H1 (cell line): ENCODE measurements at regions not wholly inside any gene's neighbourhood (a gene's known extent, or its start where the extent isn't known, plus 50 kb on each side); places are given as distances from the start of the nearest gene placed in this dataset.

Experiments used
- BACH1 ChIP-seq: IDR thresholded peaks from 2 replicates; pipeline ENCODE4 v1.6.1; 2012; ENCODE audit warnings: low read length, improper control_type of control experiment
- RAD21 ChIP-seq, 2 experiments: IDR thresholded peaks in 1 of 2; conservative IDR thresholded peaks in 1 of 2; 2 replicates each; pipeline ENCODE4 v1.6.1; 2011; ENCODE audit warnings: low read depth in 2 of 2, low read length in 2 of 2, improper control_type of control experiment in 1 of 2, inconsistent platforms in 1 of 2, mild to moderate bottlenecking in 1 of 2, moderate library complexity in 1 of 2
- SAP30 ChIP-seq: fragments of 300-600 bp; sonication (generic); IDR thresholded peaks from 2 replicates; pipeline ENCODE4 v1.7.1; 2012; ENCODE audit warnings: low read length, moderate library complexity, mild to moderate bottlenecking, inconsistent platforms; ENCODE audit not compliant: insufficient read depth, insufficient replicate concordance
- SP1 ChIP-seq: IDR thresholded peaks from 2 replicates; pipeline ENCODE4 v1.6.1; 2011; ENCODE audit warnings: low read depth, low read length
- SRF ChIP-seq: IDR thresholded peaks from 2 replicates; pipeline ENCODE4 v1.6.1; 2011; ENCODE audit warnings: mild to moderate bottlenecking, low read depth, low read length, moderate library complexity

DNA sequence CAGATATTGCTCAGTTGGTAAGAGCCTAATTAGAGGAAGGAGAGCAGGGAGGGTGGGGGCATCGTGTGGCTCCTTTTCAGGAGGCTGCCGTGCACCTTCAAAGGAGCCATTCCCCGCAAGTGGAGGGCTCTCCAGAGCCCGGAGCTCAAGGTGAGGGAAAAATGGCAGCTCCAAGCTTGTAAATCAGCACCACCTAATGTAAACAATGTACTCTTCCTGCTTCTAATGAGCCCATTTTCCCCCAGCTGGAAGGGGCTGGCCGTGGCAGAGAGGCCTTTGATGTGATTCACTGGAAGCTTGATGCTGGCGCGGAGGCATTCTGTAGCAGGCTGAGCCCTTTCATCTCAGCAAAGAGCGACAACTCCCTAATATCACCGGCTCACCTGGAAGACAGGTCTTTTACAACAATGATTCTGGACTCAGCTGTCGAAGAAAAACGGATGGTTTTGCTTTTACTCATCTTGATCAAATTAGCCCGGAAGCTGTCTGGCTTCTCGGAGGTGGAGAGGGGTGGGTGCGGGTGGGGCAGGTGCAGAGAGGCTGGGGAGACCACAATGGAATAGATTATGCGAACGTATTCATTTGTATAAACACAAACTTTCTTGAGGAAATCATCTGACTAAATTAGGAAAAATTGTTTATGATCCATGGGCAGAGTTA, 112.5 kb downstream of the RRAGC start (continued):
- no peak for TF ChIP-seq BACH1
- no peak for TF ChIP-seq SRF
- TF ChIP-seq SAP30 = no peak
- TF ChIP-seq RAD21 (IDR thresholded peaks at IDR 0.05 in 1 of 2, conservative IDR thresholded peaks at IDR 0.05 in 1 of 2; ENCODE audit: low read depth in 2 of 2, low read length in 2 of 2) = no peak
- TF ChIP-seq SP1 = no peak
- TF ChIP-seq, all 59 proteins: peak for 0
